ENCODE measurements at regions not wholly inside any gene's neighbourhood (a gene's known extent, or its start where the extent isn't known, plus 50 kb on each side); places are given as distances from the start of the nearest gene placed in this dataset.

GRCh38 chr10:111458256-111458655, 381.4 kb downstream of the ADRA2A start:
- DNase-seq = no peak

GRCh38 chr10:111459967-111460366, 383.1 kb downstream of the ADRA2A start:
- no peak for DNase-seq

GRCh38 chr10:111472445-111472844, 395.6 kb downstream of the ADRA2A start:
- DNase-seq = no peak

GRCh38 chr10:111473361-111473760, 396.5 kb downstream of the ADRA2A start:
- DNase-seq = no peak

GRCh38 chr10:111474786-111475185, 398.0 kb downstream of the ADRA2A start:
- DNase-seq = no peak

- no peak for DNase-seq
Observed at GRCh38 chr10:111475720-111476119, 398.9 kb downstream of the ADRA2A start.

- DNase-seq = no peak
Observed at GRCh38 chr10:111478651-111479050, 401.8 kb downstream of the ADRA2A start.

- no peak for DNase-seq
Observed at GRCh38 chr10:111479966-111480365, 403.1 kb downstream of the ADRA2A start.

GRCh38 chr10:111481261-111481826, 404.5 kb downstream of the ADRA2A start:
- DNase-seq = no peak

GRCh38 chr10:111481866-111482265, 405.0 kb downstream of the ADRA2A start:
- no peak for DNase-seq

- no peak for DNase-seq
Observed at GRCh38 chr10:111482621-111483216, 405.9 kb downstream of the ADRA2A start.

- DNase-seq = no peak
Observed at GRCh38 chr10:111485767-111486166, 408.9 kb downstream of the ADRA2A start.

- no peak for DNase-seq
Observed at GRCh38 chr10:111486346-111486745, 409.5 kb downstream of the ADRA2A start.

- DNase-seq = no peak
Observed at GRCh38 chr10:111488668-111489067, 411.8 kb downstream of the ADRA2A start.

- DNase-seq = no peak
Observed at GRCh38 chr10:111491154-111491553, 414.3 kb downstream of the ADRA2A start.

GRCh38 chr10:111493024-111493625, 416.3 kb downstream of the ADRA2A start:
- DNase-seq = no peak

GRCh38 chr10:111498560-111498959, 421.7 kb downstream of the ADRA2A start:
- DNase-seq = no peak

GRCh38 chr10:111504376-111504775, 427.5 kb downstream of the ADRA2A start:
- no peak for DNase-seq

GRCh38 chr10:111506266-111507034, 429.6 kb downstream of the ADRA2A start:
- DNase-seq = no peak

- DNase-seq = no peak
Observed at GRCh38 chr10:111511751-111512150, 434.9 kb downstream of the ADRA2A start.

- no peak for DNase-seq
Observed at GRCh38 chr10:111515264-111515663, 438.4 kb downstream of the ADRA2A start.

- DNase-seq = no peak
Observed at GRCh38 chr10:111515706-111516105, 438.9 kb downstream of the ADRA2A start.

GRCh38 chr10:111516144-111516543, 439.3 kb downstream of the ADRA2A start:
- no peak for DNase-seq

GRCh38 chr10:111522141-111522540, 445.3 kb downstream of the ADRA2A start:
- DNase-seq = no peak

Data from SW 1271 (cell line).